SK-N-SH (cell line): ENCODE measurements at regions not wholly inside any gene's neighbourhood (a gene's known extent, or its start where the extent isn't known, plus 50 kb on each side); places are given as distances from the start of the nearest gene placed in this dataset.

Experiments
- CTCF ChIA-PET: fragments of 300-600, 350-600 bp; formaldehyde crosslinking; extraction: SDS; loops from one replicate; lab custom pipeline; 2021; lab: Yijun Ruan, JAX
- POLR2A ChIA-PET: fragments of 350-600 bp; sonication (Branson Sonifier 250); formaldehyde crosslinking; extraction: SDS; loops from one replicate; lab custom pipeline; 2020; ENCODE audit warnings: antibody characterized with exemption, inconsistent platforms; lab: Yijun Ruan, JAX
- DNase-seq: peaks from one replicate; pipeline ENCODE4 v3.0.0; 2012
- H2AFZ ChIP-seq: fragments of 200-600 bp; sonication (generic); 2 replicates; pipeline ENCODE4 v1.8.1; 2016; ENCODE audit warnings: antibody characterized with exemption, mild to moderate bottlenecking, low read depth
- H3F3A ChIP-seq: fragments of 200-600 bp; sonication (generic); replicated peaks from 2 replicates; pipeline ENCODE3; 2016; ENCODE audit warnings: antibody characterized with exemption, mild to moderate bottlenecking; ENCODE audit not compliant: insufficient read depth
- H3K27ac ChIP-seq, 2 experiments: fragments of 200-500 bp in 1 of 2; fragments of 200-600 bp in 1 of 2; sonication (Bioruptor generic) in 1 of 2; sonication (generic), shearing (Covaris generic) in 1 of 2; 2 replicates each; pipeline versions ENCODE4 v1.5.1 to v1.6.1; 2014 to 2016; ENCODE audit warnings: low read depth in 2 of 2, inconsistent platforms in 1 of 2, low read length in 1 of 2, mild to moderate bottlenecking in 1 of 2, mixed read lengths in 1 of 2
- H3K27me3 ChIP-seq: fragments of 200-600 bp; sonication (generic), shearing (Covaris generic); 2 replicates; pipeline ENCODE4 v1.6.1; 2016; ENCODE audit warnings: mixed run types; ENCODE audit not compliant: insufficient read depth
- H3K36me3 ChIP-seq, 2 experiments: fragments of 200-500 bp in 1 of 2; fragments of 200-600 bp in 1 of 2; sonication (Bioruptor generic) in 1 of 2; sonication (generic) in 1 of 2; replicated peaks in 1 of 2; 2 replicates each; pipeline versions ENCODE3 to v1.5.1; 2014 to 2016; ENCODE audit warnings: low read length in 1 of 2, mild to moderate bottlenecking in 1 of 2; ENCODE audit not compliant: insufficient read depth in 2 of 2, control insufficient read depth in 1 of 2
- H3K4me1 ChIP-seq, 2 experiments: fragments of 200-500 bp in 1 of 2; fragments of 200-600 bp in 1 of 2; sonication (Bioruptor generic) in 1 of 2; sonication (generic), shearing (Covaris generic) in 1 of 2; 2 replicates each; pipeline versions ENCODE4 v1.5.1 to v1.6.1; 2014 to 2016; ENCODE audit warnings: low read depth in 1 of 2, low read length in 1 of 2, mixed run types in 1 of 2; ENCODE audit not compliant: insufficient read depth in 2 of 2, control insufficient read depth in 1 of 2
- H3K4me2 ChIP-seq: fragments of 200-600 bp; sonication (generic), shearing (Covaris generic); 2 replicates; pipeline ENCODE4 v1.6.1; 2017; ENCODE audit warnings: mixed run types
- H3K4me3 ChIP-seq, 2 experiments: fragments of 200-500 bp in 1 of 2; fragments of 200-600 bp in 1 of 2; sonication (Bioruptor generic) in 1 of 2; sonication (generic), shearing (Covaris generic) in 1 of 2; 2 replicates each; pipeline versions ENCODE4 v1.5.1 to v1.8.1; 2014 to 2016; ENCODE audit warnings: low read depth in 2 of 2, inconsistent platforms in 1 of 2, low read length in 1 of 2, mild to moderate bottlenecking in 1 of 2, mixed read lengths in 1 of 2, moderate library complexity in 1 of 2
- H3K79me2 ChIP-seq: fragments of 200-600 bp; sonication (generic); 2 replicates; pipeline ENCODE4 v1.8.1; 2017; ENCODE audit warnings: mild to moderate bottlenecking; ENCODE audit not compliant: insufficient read depth
- H3K9ac ChIP-seq: fragments of 200-600 bp; sonication (generic); 2 replicates; pipeline ENCODE4 v1.6.1; 2017; ENCODE audit warnings: mixed run types
- H3K9me2 ChIP-seq: fragments of 200-600 bp; sonication (generic); 2 replicates; pipeline ENCODE4 v1.6.1; 2017; ENCODE audit warnings: mixed run types
- H3K9me3 ChIP-seq: fragments of 200-600 bp; sonication (generic); 2 replicates; pipeline ENCODE4 v1.6.1; 2017; ENCODE audit warnings: mixed run types, mild to moderate bottlenecking, moderate library complexity
- H4K20me1 ChIP-seq: fragments of 200-600 bp; sonication (generic); 2 replicates; pipeline ENCODE4 v1.6.1; 2017; ENCODE audit warnings: mild to moderate bottlenecking, mixed run types; ENCODE audit not compliant: insufficient read depth
- FOSL2 ChIP-seq: IDR thresholded peaks from 2 replicates; pipeline ENCODE4 v1.4.0; 2012; ENCODE audit warnings: low read depth, mild to moderate bottlenecking, moderate library complexity, borderline replicate concordance
- GABPA ChIP-seq: IDR thresholded peaks from 2 replicates; pipeline ENCODE4 v1.4.0; 2012; ENCODE audit warnings: low read depth, mild to moderate bottlenecking
- GATA2 ChIP-seq: sonication (generic); formaldehyde crosslinking; IDR thresholded peaks from 2 replicates; pipeline ENCODE4 v1.5.0; 2020; ENCODE audit warnings: mild to moderate bottlenecking, missing genetic modification reagents
- JUND ChIP-seq: IDR thresholded peaks from 2 replicates; pipeline ENCODE4 v1.4.0; 2012
- MEF2A ChIP-seq: IDR thresholded peaks from 2 replicates; pipeline ENCODE4 v1.4.0; 2012; ENCODE audit warnings: low read depth, borderline replicate concordance
- NFIC ChIP-seq: IDR thresholded peaks from 2 replicates; pipeline ENCODE4 v1.4.0; 2012; ENCODE audit warnings: borderline replicate concordance
- POLR2AphosphoS5 ChIP-seq: IDR thresholded peaks from 2 replicates; pipeline ENCODE4 v1.6.1; 2012; ENCODE audit warnings: low read depth, low read length
- RAD21 ChIP-seq: IDR thresholded peaks from 2 replicates; pipeline ENCODE4 v1.6.1; 2012; ENCODE audit warnings: mild to moderate bottlenecking, low read length
- RCOR1 ChIP-seq: fragments of 150-350 bp; IDR thresholded peaks from 2 replicates; pipeline ENCODE4 v1.6.1; 2017; ENCODE audit warnings: antibody characterized with exemption, low read length
- RXRA ChIP-seq: IDR thresholded peaks from 2 replicates; pipeline ENCODE4 v1.4.0; 2012; ENCODE audit warnings: low read depth, mild to moderate bottlenecking, borderline replicate concordance
- TAF1 ChIP-seq: IDR thresholded peaks from 2 replicates; pipeline ENCODE4 v1.6.1; 2012; ENCODE audit warnings: low read depth, mild to moderate bottlenecking, low read length, moderate library complexity, borderline replicate concordance
- TEAD4 ChIP-seq: IDR thresholded peaks from 2 replicates; pipeline ENCODE4 v1.4.0; 2012; ENCODE audit warnings: mild to moderate bottlenecking, borderline replicate concordance; ENCODE audit not compliant: insufficient read depth
- YY1 ChIP-seq: IDR thresholded peaks from 2 replicates; pipeline ENCODE4 v1.4.0; 2012; ENCODE audit warnings: low read depth, mild to moderate bottlenecking
- WGBS: methylation state at CpG from one replicate; pipeline ENCODE4 v1.1.6; 2017; ENCODE audit warnings: low lambda C conversion rate; 5-methylcytosine and 5-hydroxymethylcytosine counted together
- TF ChIP-seq, protein P1 (sequence below): IDR thresholded peaks from 2 replicates; pipeline ENCODE4 v1.4.0; 2012; ENCODE audit warnings: low read depth, borderline replicate concordance
- TF ChIP-seq, protein P2 (sequence below): IDR thresholded peaks from 2 replicates; pipeline ENCODE4; 2012
- TF ChIP-seq, protein P3 (sequence below): IDR thresholded peaks from 2 replicates; pipeline ENCODE4 v1.6.1; 2012; ENCODE audit warnings: mild to moderate bottlenecking, low read depth, low read length, moderate library complexity
- TF ChIP-seq, protein P4 (sequence below): fragments of 150-350 bp; IDR thresholded peaks from 2 replicates; pipeline ENCODE4 v1.6.1; 2016; ENCODE audit warnings: mild to moderate bottlenecking, low read depth, low read length
- TF ChIP-seq, protein P5 (sequence below): fragments of 150-350 bp; IDR thresholded peaks from 2 replicates; pipeline ENCODE4 v1.6.1; 2017; ENCODE audit warnings: antibody characterized with exemption, low read length, low read depth, borderline replicate concordance

DNA sequence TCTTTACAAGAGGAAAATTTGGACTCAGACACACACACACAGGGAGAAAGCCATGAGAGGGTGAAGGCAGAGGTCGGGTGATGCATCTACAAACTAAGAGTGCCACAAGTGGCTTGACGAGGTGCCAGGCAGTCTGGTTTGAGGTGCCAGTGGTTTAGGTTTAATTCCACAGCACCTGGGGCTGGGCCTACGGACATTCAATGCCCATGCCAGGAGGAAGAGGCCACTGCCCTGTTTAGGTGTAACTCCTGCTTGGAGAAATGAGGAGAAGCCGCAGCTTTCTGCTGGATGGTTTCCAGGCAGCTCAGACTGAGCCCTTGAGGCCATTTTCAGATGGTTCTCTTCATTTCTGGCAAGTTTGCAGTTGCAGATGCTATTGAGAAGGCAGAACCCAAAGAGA, 83.6 kb downstream of the HTR5A start (continued):
- no peak for TF ChIP-seq RAD21
- TF ChIP-seq GATA2 (CRISPR knock-in tag): no peak
- TF ChIP-seq, protein P1, sequence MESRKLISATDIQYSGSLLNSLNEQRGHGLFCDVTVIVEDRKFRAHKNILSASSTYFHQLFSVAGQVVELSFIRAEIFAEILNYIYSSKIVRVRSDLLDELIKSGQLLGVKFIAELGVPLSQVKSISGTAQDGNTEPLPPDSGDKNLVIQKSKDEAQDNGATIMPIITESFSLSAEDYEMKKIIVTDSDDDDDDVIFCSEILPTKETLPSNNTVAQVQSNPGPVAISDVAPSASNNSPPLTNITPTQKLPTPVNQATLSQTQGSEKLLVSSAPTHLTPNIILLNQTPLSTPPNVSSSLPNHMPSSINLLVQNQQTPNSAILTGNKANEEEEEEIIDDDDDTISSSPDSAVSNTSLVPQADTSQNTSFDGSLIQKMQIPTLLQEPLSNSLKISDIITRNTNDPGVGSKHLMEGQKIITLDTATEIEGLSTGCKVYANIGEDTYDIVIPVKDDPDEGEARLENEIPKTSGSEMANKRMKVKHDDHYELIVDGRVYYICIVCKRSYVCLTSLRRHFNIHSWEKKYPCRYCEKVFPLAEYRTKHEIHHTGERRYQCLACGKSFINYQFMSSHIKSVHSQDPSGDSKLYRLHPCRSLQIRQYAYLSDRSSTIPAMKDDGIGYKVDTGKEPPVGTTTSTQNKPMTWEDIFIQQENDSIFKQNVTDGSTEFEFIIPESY: no peak
- no peak for TF ChIP-seq FOSL2
- TF ChIP-seq, protein P2, sequence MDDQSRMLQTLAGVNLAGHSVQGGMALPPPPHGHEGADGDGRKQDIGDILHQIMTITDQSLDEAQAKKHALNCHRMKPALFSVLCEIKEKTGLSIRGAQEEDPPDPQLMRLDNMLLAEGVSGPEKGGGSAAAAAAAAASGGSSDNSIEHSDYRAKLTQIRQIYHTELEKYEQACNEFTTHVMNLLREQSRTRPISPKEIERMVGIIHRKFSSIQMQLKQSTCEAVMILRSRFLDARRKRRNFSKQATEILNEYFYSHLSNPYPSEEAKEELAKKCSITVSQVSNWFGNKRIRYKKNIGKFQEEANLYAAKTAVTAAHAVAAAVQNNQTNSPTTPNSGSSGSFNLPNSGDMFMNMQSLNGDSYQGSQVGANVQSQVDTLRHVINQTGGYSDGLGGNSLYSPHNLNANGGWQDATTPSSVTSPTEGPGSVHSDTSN: no peak
- TF ChIP-seq RXRA: no peak
- TF ChIP-seq MEF2A: no peak
- no peak for TF ChIP-seq TEAD4

DNA sequence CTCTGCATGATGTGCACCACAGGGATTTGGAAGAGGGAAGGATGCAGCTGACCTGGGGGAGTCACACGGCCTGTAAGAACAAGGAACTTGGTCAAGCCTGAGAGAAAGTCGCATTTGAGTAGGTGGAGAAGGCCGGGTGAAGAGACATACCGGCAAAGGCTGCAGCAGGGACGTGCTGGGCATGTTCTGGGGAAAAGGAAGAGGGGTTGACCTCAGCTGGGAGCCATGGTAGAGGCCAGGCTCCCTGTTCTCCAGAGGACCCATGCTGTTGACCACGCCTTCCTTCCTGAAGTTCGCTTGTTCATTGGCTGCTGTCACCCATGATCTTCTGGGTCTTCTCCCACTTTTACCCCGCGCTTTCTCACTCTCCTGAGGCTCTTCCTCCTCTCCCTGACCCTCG, 84.5 kb downstream of the HTR5A start:
- Histone ChIP-seq H3K27me3 (no peaks in the 10 kb centered on the region; the same call in 1 of the 2 replicates), H3K79me2 (no peaks in the 10 kb centered on the region), H3F3A (no peaks in the 10 kb centered on the region), H3K9ac (no peak overlapping the region), H3K9me3 (no peaks in the 10 kb centered on the region), H4K20me1 (no peaks in the 10 kb centered on the region), H2AFZ (no peak overlapping the region), H3K36me3 (no peaks in the 10 kb centered on the region), H3K4me1 (no peaks in the 10 kb centered on the region), H3K4me3 (no peak overlapping the region), H3K27ac (no peak overlapping the region), H3K4me2 (no peak overlapping the region), H3K9me2 (no peaks in the 10 kb centered on the region)
- WGBS: under 1% methylated on average over 10 of the region's 10 CpGs
- POLR2A ChIA-PET: interaction anchor here (0.6 kb wide), 1 partner anchor 31 kb away, joined by 3 read pairs; no protein-coding TSS in a partner anchor
- CTCF ChIA-PET: interaction anchor here (1.3 kb wide), 1 partner anchor 190 kb away, joined by 6 read pairs; no protein-coding TSS in a partner anchor
- no peak for DNase-seq
- TF ChIP-seq, protein P3, sequence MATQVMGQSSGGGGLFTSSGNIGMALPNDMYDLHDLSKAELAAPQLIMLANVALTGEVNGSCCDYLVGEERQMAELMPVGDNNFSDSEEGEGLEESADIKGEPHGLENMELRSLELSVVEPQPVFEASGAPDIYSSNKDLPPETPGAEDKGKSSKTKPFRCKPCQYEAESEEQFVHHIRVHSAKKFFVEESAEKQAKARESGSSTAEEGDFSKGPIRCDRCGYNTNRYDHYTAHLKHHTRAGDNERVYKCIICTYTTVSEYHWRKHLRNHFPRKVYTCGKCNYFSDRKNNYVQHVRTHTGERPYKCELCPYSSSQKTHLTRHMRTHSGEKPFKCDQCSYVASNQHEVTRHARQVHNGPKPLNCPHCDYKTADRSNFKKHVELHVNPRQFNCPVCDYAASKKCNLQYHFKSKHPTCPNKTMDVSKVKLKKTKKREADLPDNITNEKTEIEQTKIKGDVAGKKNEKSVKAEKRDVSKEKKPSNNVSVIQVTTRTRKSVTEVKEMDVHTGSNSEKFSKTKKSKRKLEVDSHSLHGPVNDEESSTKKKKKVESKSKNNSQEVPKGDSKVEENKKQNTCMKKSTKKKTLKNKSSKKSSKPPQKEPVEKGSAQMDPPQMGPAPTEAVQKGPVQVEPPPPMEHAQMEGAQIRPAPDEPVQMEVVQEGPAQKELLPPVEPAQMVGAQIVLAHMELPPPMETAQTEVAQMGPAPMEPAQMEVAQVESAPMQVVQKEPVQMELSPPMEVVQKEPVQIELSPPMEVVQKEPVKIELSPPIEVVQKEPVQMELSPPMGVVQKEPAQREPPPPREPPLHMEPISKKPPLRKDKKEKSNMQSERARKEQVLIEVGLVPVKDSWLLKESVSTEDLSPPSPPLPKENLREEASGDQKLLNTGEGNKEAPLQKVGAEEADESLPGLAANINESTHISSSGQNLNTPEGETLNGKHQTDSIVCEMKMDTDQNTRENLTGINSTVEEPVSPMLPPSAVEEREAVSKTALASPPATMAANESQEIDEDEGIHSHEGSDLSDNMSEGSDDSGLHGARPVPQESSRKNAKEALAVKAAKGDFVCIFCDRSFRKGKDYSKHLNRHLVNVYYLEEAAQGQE: no peak
- TF ChIP-seq, protein P4, sequence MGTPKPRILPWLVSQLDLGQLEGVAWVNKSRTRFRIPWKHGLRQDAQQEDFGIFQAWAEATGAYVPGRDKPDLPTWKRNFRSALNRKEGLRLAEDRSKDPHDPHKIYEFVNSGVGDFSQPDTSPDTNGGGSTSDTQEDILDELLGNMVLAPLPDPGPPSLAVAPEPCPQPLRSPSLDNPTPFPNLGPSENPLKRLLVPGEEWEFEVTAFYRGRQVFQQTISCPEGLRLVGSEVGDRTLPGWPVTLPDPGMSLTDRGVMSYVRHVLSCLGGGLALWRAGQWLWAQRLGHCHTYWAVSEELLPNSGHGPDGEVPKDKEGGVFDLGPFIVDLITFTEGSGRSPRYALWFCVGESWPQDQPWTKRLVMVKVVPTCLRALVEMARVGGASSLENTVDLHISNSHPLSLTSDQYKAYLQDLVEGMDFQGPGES: no peak
- TF ChIP-seq, protein P1: no peak
- TF ChIP-seq FOSL2 (no peak), NFIC (no peak), JUND (no peak), YY1 (no peak), GABPA (no peak), RXRA (no peak), TAF1 (no peak), POLR2AphosphoS5 (no peak), RCOR1 (no peak)
- TF ChIP-seq, protein P5, sequence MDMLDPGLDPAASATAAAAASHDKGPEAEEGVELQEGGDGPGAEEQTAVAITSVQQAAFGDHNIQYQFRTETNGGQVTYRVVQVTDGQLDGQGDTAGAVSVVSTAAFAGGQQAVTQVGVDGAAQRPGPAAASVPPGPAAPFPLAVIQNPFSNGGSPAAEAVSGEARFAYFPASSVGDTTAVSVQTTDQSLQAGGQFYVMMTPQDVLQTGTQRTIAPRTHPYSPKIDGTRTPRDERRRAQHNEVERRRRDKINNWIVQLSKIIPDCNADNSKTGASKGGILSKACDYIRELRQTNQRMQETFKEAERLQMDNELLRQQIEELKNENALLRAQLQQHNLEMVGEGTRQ: no peak
